GM23338 (cell line): ENCODE measurements at regions not wholly inside any gene's neighbourhood (a gene's known extent, or its start where the extent isn't known, plus 50 kb on each side); places are given as distances from the start of the nearest gene placed in this dataset.
A peak's percentile ranks its signal among the peaks of the same experiment; 100 is the strongest.

Experiments used
- ATAC-seq: fragments of 200-7000 bp; cut with Tn5 transposase; 3 replicates; pipeline ENCODE4 v1.9.1; 2020
- DNase-seq: peaks from one replicate; pipeline ENCODE4 v3.0.0-alpha.2; 2015; ENCODE audit warnings: low spot score
- H2AFZ ChIP-seq: fragments of 200-600 bp; sonication (generic); 2 replicates; pipeline ENCODE4 v1.8.0; 2016; ENCODE audit warnings: antibody characterized with exemption, mild to moderate bottlenecking, moderate library complexity
- H3F3A ChIP-seq: fragments of 200-600 bp; sonication (generic); replicated peaks from 2 replicates; pipeline ENCODE4 v1.8.0; 2017; ENCODE audit warnings: antibody characterized with exemption, mixed run types, low read depth
- H3K27ac ChIP-seq: fragments of 200-600 bp; sonication (generic); 2 replicates; pipeline ENCODE4 v1.6.1; 2016; ENCODE audit warnings: low read depth
- H3K27me3 ChIP-seq: fragments of 200-600 bp; sonication (generic); 2 replicates; pipeline ENCODE4 v1.8.0; 2016; ENCODE audit warnings: mild to moderate bottlenecking, mixed run types, moderate library complexity; ENCODE audit not compliant: insufficient read depth
- H3K36me3 ChIP-seq: fragments of 200-600 bp; sonication (generic); 2 replicates; pipeline ENCODE4 v1.8.0; 2016; ENCODE audit warnings: mild to moderate bottlenecking; ENCODE audit not compliant: insufficient read depth
- H3K4me1 ChIP-seq: fragments of 200-600 bp; sonication (generic); 2 replicates; pipeline ENCODE4 v1.8.0; 2016; ENCODE audit warnings: mild to moderate bottlenecking, moderate library complexity; ENCODE audit not compliant: insufficient read depth
- H3K4me2 ChIP-seq: fragments of 200-600 bp; sonication (generic); 2 replicates; pipeline ENCODE4 v1.7.1; 2017; ENCODE audit warnings: mixed run types
- H3K4me3 ChIP-seq: fragments of 200-600 bp; sonication (generic); 2 replicates; pipeline ENCODE4 v1.6.1; 2016; ENCODE audit warnings: mixed run types
- H3K79me2 ChIP-seq: fragments of 200-600 bp; sonication (generic); replicated peaks from 2 replicates; pipeline ENCODE4 v1.8.0; 2017; ENCODE audit warnings: mild to moderate bottlenecking; ENCODE audit not compliant: insufficient read depth
- H3K9me2 ChIP-seq: fragments of 200-600 bp; sonication (generic); 2 replicates; pipeline ENCODE4 v1.8.0; 2017; ENCODE audit not compliant: insufficient read depth
- H4K20me1 ChIP-seq: fragments of 200-600 bp; sonication (generic); replicated peaks from 2 replicates; pipeline ENCODE4 v1.8.0; 2017; ENCODE audit warnings: mild to moderate bottlenecking; ENCODE audit not compliant: insufficient read depth
- H3K27ac Mint-ChIP-seq: 2 replicates; pipeline ENCODE4 v1.8.0; 2020; ENCODE audit warnings: inconsistent platforms, mild to moderate bottlenecking, moderate library complexity, mixed read lengths
- H3K27me3 Mint-ChIP-seq: 3 replicates; pipeline ENCODE4 v1.8.0; 2022; ENCODE audit warnings: low read depth, mild to moderate bottlenecking, moderate library complexity, mixed read lengths, inconsistent platforms; ENCODE audit not compliant: insufficient read depth, poor library complexity
- H3K36me3 Mint-ChIP-seq: 3 replicates; pipeline ENCODE4 v1.8.0; 2021; ENCODE audit warnings: low read depth, mild to moderate bottlenecking, inconsistent platforms, moderate library complexity, mixed read lengths
- H3K4me1 Mint-ChIP-seq: 3 replicates; pipeline ENCODE4 v1.8.0; 2020; ENCODE audit warnings: mild to moderate bottlenecking, inconsistent platforms, mixed read lengths
- H3K4me3 Mint-ChIP-seq: 3 replicates; pipeline ENCODE4 v1.8.0; 2021; ENCODE audit warnings: moderate library complexity, mild to moderate bottlenecking, inconsistent platforms, mixed read lengths
- H3K9me3 Mint-ChIP-seq: 3 replicates; pipeline ENCODE4 v1.8.0; 2020; ENCODE audit warnings: moderate library complexity, mild to moderate bottlenecking, inconsistent platforms, mixed read lengths
- CREB1 ChIP-seq: fragments of 250-450 bp; sonication (Bioruptor Pico); IDR thresholded peaks from 2 replicates; pipeline ENCODE4 v1.5.0; 2020; ENCODE audit warnings: low read depth, mild to moderate bottlenecking, moderate library complexity
- CTCF ChIP-seq, 2 experiments: fragments of 200-600 bp in 1 of 2; sonication (generic) in 1 of 2; conservative IDR thresholded peaks; 2 replicates each; pipeline versions ENCODE4 v1.5.1 to v1.6.1; 2016 to 2017; ENCODE audit warnings: antibody characterized with exemption in 2 of 2, low read depth in 2 of 2, mild to moderate bottlenecking in 2 of 2, moderate library complexity in 1 of 2
- ETS1 ChIP-seq: IDR thresholded peaks from 2 replicates; pipeline ENCODE4 v1.6.1; 2016; ENCODE audit warnings: antibody characterized with exemption
- JUNB ChIP-seq: IDR thresholded peaks from one replicate; pipeline ENCODE4 v1.6.1; 2016; ENCODE audit warnings: antibody characterized with exemption; ENCODE audit not compliant: unreplicated experiment
- ZNF114 ChIP-seq: fragments of 250-450 bp; sonication (Bioruptor Pico); IDR thresholded peaks from 2 replicates; pipeline ENCODE4 v1.5.0; 2020; ENCODE audit warnings: mild to moderate bottlenecking, moderate library complexity
- ZNF462 ChIP-seq: fragments of 250-450 bp; sonication (Bioruptor Pico); IDR thresholded peaks from 2 replicates; pipeline ENCODE4 v1.5.0; 2020; ENCODE audit warnings: mild to moderate bottlenecking, moderate library complexity

GRCh38 chr10:83925133-83925532, 214.2 kb upstream of the GHITM start:
- no peaks in the 10 kb centered on the region for H3K27me3 ChIP-seq
- H3K9me3 Mint-ChIP-seq, result no peaks in the 10 kb centered on the region; the same call in 2 of the 3 replicates
- H3K27me3 Mint-ChIP-seq, result peaks cover 1% of the 10 kb centered on the region
- no peak overlapping the region for H3K27ac ChIP-seq
- peaks cover 31% of the 10 kb centered on the region for H3K4me1 Mint-ChIP-seq
- no peak overlapping the region for H3K4me2 ChIP-seq
- H3K27ac Mint-ChIP-seq, result 0 out of 2 replicates have a peak overlapping the region, but pooled peaks have one; percentile 12
- H3K4me1 ChIP-seq, result peaks cover 23% of the 10 kb centered on the region
- no peak overlapping the region for H3K4me3 ChIP-seq
- no peak overlapping the region for H2AFZ ChIP-seq
- DNase-seq (peak; percentile 76), ATAC-seq (peak; percentile 87)
- no peaks in the 10 kb centered on the region for H3K36me3 Mint-ChIP-seq
- no peaks in the 10 kb centered on the region for H3F3A ChIP-seq
- H3K36me3 ChIP-seq, result no peaks in the 10 kb centered on the region
- H3K9me2 ChIP-seq, result peaks cover 9% of the 10 kb centered on the region; the same call in 1 of the 2 replicates
- H4K20me1 ChIP-seq, result no peaks in the 10 kb centered on the region
- TF ChIP-seq ZNF114 (no peak), ZNF462 (CRISPR knock-in tag) (peak; percentile 85; the same call in 1 of the 2 replicates)
- H3K4me3 Mint-ChIP-seq, result peak overlapping the region; percentile 10; the same call in 1 of the 3 replicates
- H3K79me2 ChIP-seq, result no peaks in the 10 kb centered on the region

- no peaks in the 10 kb centered on the region for H3K27me3 ChIP-seq
- H3F3A ChIP-seq, result no peaks in the 10 kb centered on the region
- H3K4me3 ChIP-seq, result no peak overlapping the region
- Mint-ChIP-seq H3K9me3 (no peaks in the 10 kb centered on the region; the same call in 2 of the 3 replicates), H3K36me3 (no peaks in the 10 kb centered on the region), H3K27ac (no peak overlapping the region; the same call in 1 of the 2 replicates), H3K4me3 (no peak overlapping the region), H3K27me3 (peaks cover 1% of the 10 kb centered on the region), H3K4me1 (peaks cover 34% of the 10 kb centered on the region)
- H3K36me3 ChIP-seq, result no peaks in the 10 kb centered on the region
- peaks cover 13% of the 10 kb centered on the region; the same call in 1 of the 2 replicates for H3K9me2 ChIP-seq
- ATAC-seq, result no peak
- no peaks in the 10 kb centered on the region for H4K20me1 ChIP-seq
- TF ChIP-seq ETS1, result no peak
- TF ChIP-seq JUNB, result no peak
- no peak for TF ChIP-seq CTCF (conservative IDR thresholded peaks at IDR 0.05; ENCODE audit: low read depth in 2 of 2)
- no peak for TF ChIP-seq CREB1
- H3K79me2 ChIP-seq, result no peaks in the 10 kb centered on the region
- no peak overlapping the region for H3K4me2 ChIP-seq
- no peak overlapping the region for H3K27ac ChIP-seq
- no peak overlapping the region for H2AFZ ChIP-seq
- no peak for DNase-seq
- H3K4me1 ChIP-seq, result peaks cover 23% of the 10 kb centered on the region
Observed at GRCh38 chr10:83926606-83927005, 212.7 kb upstream of the GHITM start.
